Stomach (tissue), 4 donors: ENCODE measurements at regions not wholly inside any gene's neighbourhood (a gene's known extent, or its start where the extent isn't known, plus 50 kb on each side); places are given as distances from the start of the nearest gene placed in this dataset.

Source experiments
- CTCF ChIP-seq, 7 experiments: fragments of 450-650 bp in 4 of 7; fragments of 200-600 bp in 3 of 7; sonication (generic) in 3 of 7; IDR thresholded peaks; one replicate each; pipeline ENCODE4 v1.5.1; 2016 to 2019; ENCODE audit warnings: antibody characterized with exemption in 7 of 7, control low read depth in 2 of 7, mild to moderate bottlenecking in 1 of 7
- EP300 ChIP-seq: sonication (generic); formaldehyde crosslinking; IDR thresholded peaks from one replicate; pipeline ENCODE4 v1.6.1; 2017; ENCODE audit warnings: antibody characterized with exemption
- POLR2A ChIP-seq, 4 donors: fragments of 450-650 bp; IDR thresholded peaks; one replicate each; pipeline ENCODE4 v1.6.1; 2016; ENCODE audit warnings: antibody characterized with exemption in 4 of 4, control low read depth in 2 of 4, mild to moderate bottlenecking in 1 of 4, moderate library complexity in 1 of 4

GRCh38 chr12:39032448-39032847 lies 127.1 kb upstream of the CPNE8 start:
- TF ChIP-seq EP300 (no peak), CTCF (IDR thresholded peaks at IDR 0.05) (no peak), POLR2A (IDR thresholded peaks at IDR 0.05) (no peak)
